Breast epithelium (tissue), 4 donors: ENCODE measurements at regions not wholly inside any gene's neighbourhood (a gene's known extent, or its start where the extent isn't known, plus 50 kb on each side); places are given as distances from the start of the nearest gene placed in this dataset.

Experiments
- DNase-seq, 2 donors: peaks; one replicate each; pipeline ENCODE4 v3.0.0-alpha.2; 2019; ENCODE audit warnings: low spot score in 2 of 2
- H3K27ac ChIP-seq, 2 donors: fragments of 200-600 bp; sonication (generic) in 1 of 2; one replicate each; pipeline ENCODE4 v1.5.1; 2016 to 2019; ENCODE audit warnings: mild to moderate bottlenecking in 1 of 2
- H3K27me3 ChIP-seq, 2 donors: fragments of 200-600 bp; sonication (generic) in 1 of 2; one replicate each; pipeline versions ENCODE4 v1.5.1 to v1.6.0; 2017 to 2019; ENCODE audit warnings: control low read depth in 1 of 2, mild to moderate bottlenecking in 1 of 2
- H3K36me3 ChIP-seq: fragments of 200-600 bp; one replicate; pipeline ENCODE4 v1.5.1; 2019
- H3K4me1 ChIP-seq, 2 donors: fragments of 200-600 bp; sonication (generic); one replicate each; pipeline ENCODE4 v1.5.1; 2016 to 2019; ENCODE audit warnings: control low read depth in 1 of 2
- H3K4me3 ChIP-seq, 3 donors: fragments of 200-600 bp; sonication (generic); 1 replicate in 2 of 3; 2 replicates in 1 of 3; pipeline ENCODE4 v1.5.1; 2016 to 2019; ENCODE audit warnings: mild to moderate bottlenecking in 3 of 3, moderate library complexity in 2 of 3
- H3K9me3 ChIP-seq, 2 donors: fragments of 200-600 bp; sonication (generic) in 1 of 2; one replicate each; pipeline ENCODE4 v1.5.1; 2016 to 2019; ENCODE audit warnings: control low read depth in 1 of 2
- POLR2A ChIP-seq: fragments of 450-650 bp; IDR thresholded peaks from one replicate; pipeline ENCODE4 v1.6.1; 2016; ENCODE audit warnings: antibody characterized with exemption, mild to moderate bottlenecking, moderate library complexity
- POLR2AphosphoS5 ChIP-seq, 3 donors: sonication (generic); formaldehyde crosslinking; IDR thresholded peaks; one replicate each; pipeline ENCODE4 v1.6.1; 2017; ENCODE audit warnings: antibody characterized with exemption in 3 of 3
- intact Hi-C: fragments of 100-400 bp; cut with DNase I; formaldehyde crosslinking; loops from one replicate; pipeline ENCODE4 v1.15.1; 2023; ENCODE audit warnings: low total_unique reads
- TF ChIP-seq, protein P1 (sequence below), 3 donors: fragments of 450-650 bp; IDR thresholded peaks; one replicate each; pipeline ENCODE4 v1.5.1; 2016 to 2017; ENCODE audit warnings: antibody characterized with exemption in 3 of 3, mild to moderate bottlenecking in 3 of 3, moderate library complexity in 3 of 3

DNA sequence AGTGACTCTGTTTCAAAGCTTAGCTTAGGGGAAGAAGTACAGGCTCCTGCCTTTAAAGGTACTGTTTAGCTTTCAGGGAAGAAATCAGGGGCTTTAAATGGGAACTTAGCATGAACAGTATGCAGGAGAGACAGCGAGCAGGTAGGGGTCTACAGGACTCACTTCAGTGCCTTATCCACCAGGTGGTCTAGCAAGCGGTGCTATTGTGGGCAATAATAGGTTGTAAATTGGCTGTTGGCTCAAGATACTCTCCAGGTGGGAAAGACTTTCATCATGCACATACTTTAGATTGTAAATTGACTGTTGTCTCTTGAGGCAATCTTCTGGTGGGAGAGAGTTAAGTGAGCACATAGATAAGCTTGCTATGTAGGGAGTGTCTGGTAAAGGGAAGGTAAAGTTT is 358.6 kb upstream of the DLGAP1 start:
- H3K27me3 ChIP-seq, result no peaks in the 10 kb centered on the region

DNA sequence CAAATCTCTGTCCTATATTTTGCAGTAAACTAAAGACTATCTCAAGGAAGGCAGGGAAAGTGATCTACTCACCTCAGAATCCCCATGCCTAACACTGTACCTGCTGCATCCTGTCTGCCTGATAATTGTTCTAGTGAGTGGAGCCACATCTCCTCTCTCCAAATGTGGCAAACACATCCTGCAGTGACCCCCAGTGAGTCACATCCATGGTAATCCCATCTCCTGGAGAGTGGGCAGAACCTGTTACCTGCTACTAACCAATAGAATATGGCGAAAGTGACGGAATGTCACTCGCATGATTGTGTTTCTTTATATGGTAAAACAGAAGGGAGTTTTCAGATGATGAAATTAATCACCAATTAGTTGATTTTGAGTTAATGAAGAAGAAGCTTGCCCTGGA is 353.8 kb upstream of the DLGAP1 start:
- H3K4me3 ChIP-seq, result no peak overlapping the region
- intact Hi-C loops, result no loop called here
- no peaks in the 10 kb centered on the region for H3K36me3 ChIP-seq
- DNase-seq, result no peak
- no peaks in the 10 kb centered on the region for H3K4me1 ChIP-seq
- H3K9me3 ChIP-seq, result no peaks in the 10 kb centered on the region
- TF ChIP-seq, protein P1, sequence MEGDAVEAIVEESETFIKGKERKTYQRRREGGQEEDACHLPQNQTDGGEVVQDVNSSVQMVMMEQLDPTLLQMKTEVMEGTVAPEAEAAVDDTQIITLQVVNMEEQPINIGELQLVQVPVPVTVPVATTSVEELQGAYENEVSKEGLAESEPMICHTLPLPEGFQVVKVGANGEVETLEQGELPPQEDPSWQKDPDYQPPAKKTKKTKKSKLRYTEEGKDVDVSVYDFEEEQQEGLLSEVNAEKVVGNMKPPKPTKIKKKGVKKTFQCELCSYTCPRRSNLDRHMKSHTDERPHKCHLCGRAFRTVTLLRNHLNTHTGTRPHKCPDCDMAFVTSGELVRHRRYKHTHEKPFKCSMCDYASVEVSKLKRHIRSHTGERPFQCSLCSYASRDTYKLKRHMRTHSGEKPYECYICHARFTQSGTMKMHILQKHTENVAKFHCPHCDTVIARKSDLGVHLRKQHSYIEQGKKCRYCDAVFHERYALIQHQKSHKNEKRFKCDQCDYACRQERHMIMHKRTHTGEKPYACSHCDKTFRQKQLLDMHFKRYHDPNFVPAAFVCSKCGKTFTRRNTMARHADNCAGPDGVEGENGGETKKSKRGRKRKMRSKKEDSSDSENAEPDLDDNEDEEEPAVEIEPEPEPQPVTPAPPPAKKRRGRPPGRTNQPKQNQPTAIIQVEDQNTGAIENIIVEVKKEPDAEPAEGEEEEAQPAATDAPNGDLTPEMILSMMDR (IDR thresholded peaks at IDR 0.05), result no peak
- TF ChIP-seq POLR2AphosphoS5 (IDR thresholded peaks at IDR 0.05) (no peak), POLR2A (no peak)
- H3K27me3 ChIP-seq, result no peaks in the 10 kb centered on the region
- no peak overlapping the region for H3K27ac ChIP-seq

More for the DNA sequence above, 358.6 kb upstream of the DLGAP1 start:
- intact Hi-C loops, result no loop called here
- Histone ChIP-seq H3K4me1 (no peaks in the 10 kb centered on the region), H3K4me3 (no peak overlapping the region), H3K9me3 (no peaks in the 10 kb centered on the region), H3K36me3 (no peaks in the 10 kb centered on the region), H3K27ac (no peak overlapping the region)
- TF ChIP-seq, protein P1 (IDR thresholded peaks at IDR 0.05), result no peak
- no peak for TF ChIP-seq POLR2AphosphoS5 (IDR thresholded peaks at IDR 0.05)
- no peak for TF ChIP-seq POLR2A
- no peak for DNase-seq

DNA sequence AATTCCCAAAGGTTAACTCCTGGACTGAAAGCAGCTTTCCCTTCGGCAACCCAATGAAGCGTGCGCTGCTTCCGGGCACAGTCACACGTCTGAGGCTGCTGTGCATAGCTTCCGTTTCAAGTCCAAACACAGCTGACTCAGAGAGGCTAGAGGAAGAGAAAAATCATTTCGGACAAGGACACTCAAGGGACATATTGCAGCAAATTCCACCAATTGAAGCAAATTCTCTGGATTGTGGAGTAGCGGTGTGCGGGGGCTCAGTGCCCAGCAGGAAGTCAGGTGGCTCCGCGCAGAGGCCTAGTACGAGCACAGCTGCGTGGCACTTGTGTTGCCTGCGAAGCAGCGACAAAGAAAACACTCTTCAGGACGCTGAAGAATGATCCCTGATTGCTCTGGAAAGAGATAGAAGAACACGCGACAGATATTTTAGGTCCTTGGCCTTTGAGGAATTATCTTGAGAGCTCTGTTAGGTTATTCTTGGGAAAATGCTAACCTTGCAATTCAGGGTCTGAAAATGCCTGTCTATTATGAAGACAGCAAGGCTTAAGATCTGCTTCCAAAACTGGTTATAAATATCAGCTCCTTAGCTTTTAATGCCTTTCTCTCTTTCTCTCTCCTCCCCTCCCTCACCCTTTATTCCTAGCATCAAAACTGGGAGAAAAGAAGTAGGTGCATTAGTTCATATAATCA is 352.6 kb upstream of the DLGAP1 start:
- no peak overlapping the region for H3K4me3 ChIP-seq
- intact Hi-C loops, result no loop called here
- no peak overlapping the region for H3K27ac ChIP-seq
- no peaks in the 10 kb centered on the region for H3K9me3 ChIP-seq
- no peaks in the 10 kb centered on the region for H3K4me1 ChIP-seq
- TF ChIP-seq POLR2AphosphoS5 (IDR thresholded peaks at IDR 0.05) (no peak), POLR2A (no peak)
- TF ChIP-seq, protein P1 (IDR thresholded peaks at IDR 0.05), result no peak
- no peaks in the 10 kb centered on the region for H3K36me3 ChIP-seq
- no peaks in the 10 kb centered on the region for H3K27me3 ChIP-seq
- DNase-seq, result no peak

DNA sequence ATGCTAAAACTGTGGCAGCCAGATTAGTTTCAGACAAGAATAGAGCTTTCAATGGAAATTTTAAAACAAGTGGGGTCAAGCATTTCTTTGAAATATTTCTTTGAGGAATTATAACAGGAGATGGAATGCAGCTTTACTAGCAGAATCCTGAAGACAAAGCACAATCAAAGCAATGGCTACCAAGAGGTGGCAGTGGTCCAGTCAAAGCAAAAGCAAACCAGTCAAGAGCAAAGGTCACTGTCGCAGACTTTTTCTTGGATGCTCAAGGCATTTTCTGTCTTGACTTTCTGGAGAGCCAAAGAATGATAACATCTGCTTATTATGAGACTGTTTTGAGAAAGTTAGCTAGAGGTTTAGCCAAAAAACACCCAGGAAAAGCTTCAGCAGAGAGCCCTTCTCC is 351.2 kb upstream of the DLGAP1 start:
- Histone ChIP-seq H3K27me3 (no peaks in the 10 kb centered on the region), H3K4me1 (no peaks in the 10 kb centered on the region), H3K9me3 (no peaks in the 10 kb centered on the region), H3K4me3 (no peak overlapping the region), H3K36me3 (no peaks in the 10 kb centered on the region), H3K27ac (no peak overlapping the region)
- DNase-seq, result no peak
- TF ChIP-seq POLR2AphosphoS5 (IDR thresholded peaks at IDR 0.05) (no peak), POLR2A (no peak)
- TF ChIP-seq, protein P1 (IDR thresholded peaks at IDR 0.05), result no peak
- intact Hi-C loops, result no loop called here

DNA sequence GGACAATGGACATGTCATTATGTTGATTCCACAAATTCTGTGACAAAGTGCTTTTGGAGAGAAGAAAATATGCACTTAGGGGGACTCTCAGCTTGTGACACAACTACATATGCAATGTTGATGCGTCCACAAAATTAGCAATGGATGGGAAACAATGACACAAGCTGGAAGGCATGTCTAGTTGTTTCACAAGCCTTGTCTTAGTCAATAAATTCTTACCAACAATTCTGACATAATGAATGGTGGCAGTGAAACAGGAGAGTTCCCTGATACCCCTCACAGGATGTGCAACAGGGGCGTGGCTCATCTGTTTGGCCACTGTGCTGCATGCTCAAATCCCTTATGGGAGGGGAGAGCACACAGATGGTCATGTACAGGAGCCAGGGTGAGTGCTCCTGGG is 347.2 kb upstream of the DLGAP1 start:
- TF ChIP-seq POLR2AphosphoS5 (IDR thresholded peaks at IDR 0.05), result no peak
- TF ChIP-seq, protein P1 (IDR thresholded peaks at IDR 0.05), result no peak
- TF ChIP-seq POLR2A, result no peak
- Histone ChIP-seq H3K4me1 (no peaks in the 10 kb centered on the region), H3K27me3 (no peaks in the 10 kb centered on the region), H3K4me3 (no peak overlapping the region), H3K9me3 (peaks cover 6 to 19% of the 10 kb centered on the region in 2 donors), H3K27ac (no peak overlapping the region), H3K36me3 (no peaks in the 10 kb centered on the region)
- DNase-seq, result no peak
- intact Hi-C loops, result loop anchor here (5.0 kb wide), 1 partner anchor 310 kb away; no protein-coding TSS in a partner anchor
